Activated CD4-positive, alpha-beta memory T cell treated with anti-CD3 and anti-CD28 coated beads, Interleukin-2, amount 10 ng/mL, durations not matched to agents 7 days and 5 days (primary cell): ENCODE measurements at regions not wholly inside any gene's neighbourhood (a gene's known extent, or its start where the extent isn't known, plus 50 kb on each side); places are given as distances from the start of the nearest gene placed in this dataset.

Experiments
- CTCF ChIA-PET: fragments of 350-600 bp; sonication (Branson Sonifier 250); formaldehyde crosslinking; loops from one replicate; lab custom pipeline; 2021; ENCODE audit warnings: antibody characterized with exemption, inconsistent platforms; lab: Charles Lee
- POLR2A ChIA-PET: fragments of 350-600 bp; sonication (Branson Sonifier 250); formaldehyde crosslinking; loops from one replicate; lab custom pipeline; 2021; ENCODE audit warnings: antibody characterized with exemption; lab: Charles Lee
- DNase-seq: peaks from one replicate; pipeline ENCODE4 v3.0.0-alpha.2; 2020
- H3K27ac Mint-ChIP-seq: one replicate; pipeline ENCODE4 v1.8.0; 2021; ENCODE audit warnings: mild to moderate bottlenecking, mixed read lengths
- H3K27me3 Mint-ChIP-seq: one replicate; pipeline ENCODE4 v1.8.0; 2021; ENCODE audit warnings: mixed read lengths
- H3K36me3 Mint-ChIP-seq: one replicate; pipeline ENCODE4 v1.8.0; 2021; ENCODE audit warnings: low read depth, mixed read lengths
- H3K4me1 Mint-ChIP-seq: one replicate; pipeline ENCODE4 v1.8.0; 2021; ENCODE audit warnings: mixed read lengths
- H3K4me3 Mint-ChIP-seq: one replicate; pipeline ENCODE4 v1.8.0; 2021; ENCODE audit warnings: mild to moderate bottlenecking, mixed read lengths
- H3K9me3 Mint-ChIP-seq: one replicate; pipeline ENCODE4 v1.8.0; 2021; ENCODE audit warnings: mixed read lengths

DNA sequence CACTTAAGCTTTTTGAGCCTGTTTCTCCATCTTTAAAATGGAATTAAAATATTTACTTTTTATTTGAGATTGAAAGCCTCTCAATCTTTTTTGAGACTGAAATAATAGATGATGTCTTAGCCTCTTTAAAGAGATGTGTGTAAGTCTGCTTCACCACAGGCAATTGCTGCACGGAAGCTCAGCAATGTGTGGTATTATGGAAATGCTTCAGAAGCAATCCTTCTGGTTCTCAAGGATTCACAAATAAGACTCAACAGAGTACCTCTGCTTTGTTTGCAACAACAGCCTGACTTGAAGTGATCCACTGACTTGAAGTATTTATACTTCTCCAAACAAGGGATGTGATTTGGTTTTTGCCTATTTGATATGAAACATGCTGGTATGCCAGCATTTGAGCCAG, 332.0 kb upstream of the RASGRP1 start:
- H3K4me1 Mint-ChIP-seq, result no peaks in the 10 kb centered on the region
- no peaks in the 10 kb centered on the region for H3K9me3 Mint-ChIP-seq
- POLR2A ChIA-PET, result no interaction called here

DNA sequence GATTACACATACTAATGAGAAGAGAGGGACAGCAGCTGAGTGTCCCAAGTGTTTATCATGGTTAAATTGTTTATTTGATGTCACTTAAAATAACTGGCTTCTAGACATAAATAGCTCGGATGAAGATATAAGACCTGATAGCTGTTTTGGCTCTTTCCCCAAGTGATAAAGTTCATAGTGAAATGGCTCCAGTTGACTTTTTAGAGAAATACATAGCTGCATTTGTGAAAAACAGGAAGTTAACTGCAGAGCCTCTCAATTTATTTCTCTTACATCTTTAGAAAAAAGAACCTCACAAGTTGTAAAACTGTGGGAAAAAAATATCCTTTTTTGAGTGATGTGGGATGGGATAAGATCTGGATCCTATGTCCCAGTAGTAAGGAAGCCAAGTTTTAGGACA, 332.9 kb upstream of the RASGRP1 start:
- Mint-ChIP-seq H3K27ac (no peak overlapping the region), H3K4me1 (no peaks in the 10 kb centered on the region), H3K9me3 (no peaks in the 10 kb centered on the region), H3K36me3 (no peaks in the 10 kb centered on the region), H3K27me3 (no peaks in the 10 kb centered on the region), H3K4me3 (no peak overlapping the region)
- ChIA-PET POLR2A (no interaction called here), CTCF (no interaction called here)
- no peak for DNase-seq

More for the DNA sequence above, 332.0 kb upstream of the RASGRP1 start:
- H3K27ac Mint-ChIP-seq, result no peak overlapping the region
- CTCF ChIA-PET, result no interaction called here
- no peaks in the 10 kb centered on the region for H3K27me3 Mint-ChIP-seq
- H3K4me3 Mint-ChIP-seq, result no peak overlapping the region
- no peak for DNase-seq
- H3K36me3 Mint-ChIP-seq, result no peaks in the 10 kb centered on the region

DNA sequence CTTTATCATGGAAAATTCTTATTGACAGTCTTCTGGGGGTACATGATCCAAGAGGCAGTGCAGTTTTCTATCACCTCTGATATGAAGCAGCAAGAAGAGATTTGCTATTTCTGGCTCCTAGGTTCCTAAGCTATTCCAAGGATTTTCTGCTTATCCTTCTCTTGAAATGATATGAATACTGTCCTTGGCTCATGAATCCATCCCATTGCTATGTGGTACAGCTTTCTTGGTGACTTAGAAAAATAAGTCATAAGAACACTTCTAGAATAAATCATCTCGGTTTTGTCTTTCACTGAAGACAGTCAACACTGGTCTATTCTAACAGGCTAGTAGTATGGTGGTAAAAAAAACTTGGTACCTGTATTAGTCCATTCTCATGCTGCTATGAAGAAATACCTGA, 333.6 kb upstream of the RASGRP1 start:
- POLR2A ChIA-PET, result no interaction called here
- Mint-ChIP-seq H3K27ac (no peak overlapping the region), H3K36me3 (no peaks in the 10 kb centered on the region)

DNA sequence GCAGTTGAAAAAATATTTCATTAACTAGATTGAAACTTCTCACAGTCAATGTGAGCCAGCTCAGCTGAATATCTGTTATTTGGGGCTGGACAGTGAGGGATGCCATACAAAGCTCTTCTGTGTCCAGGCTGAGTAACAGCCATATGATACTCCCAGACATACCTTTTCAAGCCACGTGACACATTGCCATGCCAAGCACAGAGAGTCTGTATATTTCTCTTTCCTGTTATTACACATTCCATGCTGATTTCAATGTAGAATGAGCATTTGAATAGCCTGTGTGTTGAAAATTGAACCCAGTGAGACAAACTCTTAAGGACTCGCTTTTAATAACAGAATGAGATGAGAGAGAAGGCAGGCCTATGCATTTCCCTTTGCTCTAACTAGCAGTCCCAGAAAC, 334.7 kb upstream of the RASGRP1 start:
- Mint-ChIP-seq H3K4me1 (no peaks in the 10 kb centered on the region), H3K27me3 (no peaks in the 10 kb centered on the region), H3K36me3 (peaks cover 2% of the 10 kb centered on the region), H3K9me3 (no peaks in the 10 kb centered on the region), H3K4me3 (no peak overlapping the region), H3K27ac (no peak overlapping the region)
- DNase-seq, result no peak
- CTCF ChIA-PET, result no interaction called here
- POLR2A ChIA-PET, result no interaction called here

More for the DNA sequence above, 333.6 kb upstream of the RASGRP1 start:
- Mint-ChIP-seq H3K27me3 (no peaks in the 10 kb centered on the region), H3K4me1 (no peaks in the 10 kb centered on the region), H3K9me3 (no peaks in the 10 kb centered on the region), H3K4me3 (no peak overlapping the region)
- CTCF ChIA-PET, result no interaction called here
- DNase-seq, result no peak

DNA sequence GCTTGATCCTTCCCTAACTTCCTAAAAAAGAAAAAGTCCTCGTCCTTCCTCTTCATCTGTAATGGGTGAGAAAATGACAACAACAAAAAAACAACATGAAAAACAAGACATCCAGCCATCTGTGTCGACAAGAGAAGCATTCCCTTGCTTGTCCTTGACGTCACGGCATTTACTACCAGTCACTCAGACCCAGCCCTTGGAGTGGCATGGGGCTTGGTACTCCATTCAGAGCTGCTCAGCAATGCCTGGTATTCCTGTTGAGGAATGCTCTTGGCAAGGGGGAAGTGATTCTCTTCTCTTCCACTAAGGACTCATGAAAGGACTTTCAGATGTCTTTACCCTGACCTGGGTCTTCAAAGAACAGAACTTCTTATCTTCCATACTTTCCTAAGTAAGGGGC, 339.7 kb upstream of the RASGRP1 start:
- H3K36me3 Mint-ChIP-seq, result peaks cover 8% of the 10 kb centered on the region
- H3K4me3 Mint-ChIP-seq, result no peak overlapping the region
- no peak for DNase-seq
- H3K27ac Mint-ChIP-seq, result no peak overlapping the region
- peaks cover 13% of the 10 kb centered on the region for H3K27me3 Mint-ChIP-seq
- no peaks in the 10 kb centered on the region for H3K9me3 Mint-ChIP-seq
- no peaks in the 10 kb centered on the region for H3K4me1 Mint-ChIP-seq
- ChIA-PET POLR2A (no interaction called here), CTCF (no interaction called here)

DNA sequence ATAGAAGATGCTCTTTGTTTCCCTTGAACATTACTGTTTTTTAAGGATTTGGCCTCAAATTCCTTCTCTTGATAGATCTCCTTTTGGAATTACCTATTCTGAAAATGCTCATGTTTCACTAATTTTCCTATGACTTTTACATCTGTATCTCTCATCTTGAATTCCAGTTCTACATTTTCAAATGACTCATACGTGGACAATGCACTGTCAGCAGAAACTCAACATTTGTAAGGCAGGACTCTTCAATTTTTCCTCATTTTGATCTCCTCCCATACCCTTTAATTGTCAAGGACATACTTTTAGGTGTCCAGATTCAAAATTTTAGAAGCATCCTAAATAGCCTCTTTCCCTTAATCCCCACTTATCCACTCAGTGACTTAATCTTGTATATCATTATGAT, 341.0 kb upstream of the RASGRP1 start:
- no peaks in the 10 kb centered on the region for H3K9me3 Mint-ChIP-seq
- peaks cover 8% of the 10 kb centered on the region for H3K36me3 Mint-ChIP-seq
- no peak for DNase-seq
- ChIA-PET POLR2A (no interaction called here), CTCF (no interaction called here)
- no peak overlapping the region for H3K4me3 Mint-ChIP-seq
- H3K27ac Mint-ChIP-seq, result no peak overlapping the region
- no peaks in the 10 kb centered on the region for H3K4me1 Mint-ChIP-seq
- peaks cover 17% of the 10 kb centered on the region for H3K27me3 Mint-ChIP-seq

DNA sequence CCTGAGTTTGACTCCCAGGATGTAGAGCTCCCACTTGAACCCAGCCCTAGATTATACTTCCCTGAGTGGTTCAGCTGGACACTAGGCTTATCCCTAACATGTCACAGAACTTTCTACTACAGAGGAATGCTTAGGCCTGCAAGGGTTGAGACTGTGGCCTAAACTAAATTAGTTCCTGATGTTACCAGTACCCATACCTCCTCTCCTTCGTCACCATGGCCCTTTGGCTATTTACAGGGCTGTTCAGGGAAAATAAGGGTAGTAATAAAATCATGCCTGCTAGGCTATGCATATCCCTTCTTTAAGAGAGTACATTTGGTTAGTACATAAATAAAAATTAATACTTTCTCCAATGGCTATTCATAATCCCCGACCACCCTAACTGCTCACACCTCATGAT, 356.4 kb upstream of the RASGRP1 start:
- no peaks in the 10 kb centered on the region for H3K9me3 Mint-ChIP-seq
- POLR2A ChIA-PET, result interaction anchor here (0.6 kb wide), 1 partner anchor 834 kb away, joined by 3 read pairs; no protein-coding TSS in a partner anchor

DNA sequence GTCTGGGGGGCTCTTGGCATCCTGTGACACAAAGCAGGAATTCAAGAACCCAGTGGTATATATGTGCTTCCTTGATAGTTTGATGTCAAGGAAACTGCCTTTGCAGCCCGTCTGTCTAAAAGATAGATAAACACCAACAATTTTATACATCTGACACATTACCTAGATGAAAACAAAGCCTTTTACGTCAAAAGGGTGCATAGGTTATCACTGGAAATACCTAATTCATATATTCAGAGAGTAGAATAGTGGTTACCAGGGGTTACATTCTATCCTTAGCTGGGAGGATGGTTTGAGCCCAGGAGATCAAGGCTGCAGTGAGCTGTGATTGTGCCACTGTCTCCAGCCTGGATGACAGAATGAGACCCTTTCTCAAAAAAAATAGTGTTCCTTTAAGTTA, 356.9 kb upstream of the RASGRP1 start:
- no peak overlapping the region for H3K27ac Mint-ChIP-seq
- peaks cover 2% of the 10 kb centered on the region for H3K27me3 Mint-ChIP-seq
- ChIA-PET POLR2A (no interaction called here), CTCF (no interaction called here)
- H3K4me3 Mint-ChIP-seq, result no peak overlapping the region
- no peak for DNase-seq
- H3K4me1 Mint-ChIP-seq, result no peaks in the 10 kb centered on the region
- no peaks in the 10 kb centered on the region for H3K9me3 Mint-ChIP-seq
- H3K36me3 Mint-ChIP-seq, result no peaks in the 10 kb centered on the region

More for the DNA sequence above, 356.4 kb upstream of the RASGRP1 start:
- no peak for DNase-seq
- CTCF ChIA-PET, result no interaction called here
- peaks cover 2% of the 10 kb centered on the region for H3K27me3 Mint-ChIP-seq
- H3K36me3 Mint-ChIP-seq, result no peaks in the 10 kb centered on the region
- H3K4me3 Mint-ChIP-seq, result no peak overlapping the region
- no peaks in the 10 kb centered on the region for H3K4me1 Mint-ChIP-seq
- H3K27ac Mint-ChIP-seq, result no peak overlapping the region

DNA sequence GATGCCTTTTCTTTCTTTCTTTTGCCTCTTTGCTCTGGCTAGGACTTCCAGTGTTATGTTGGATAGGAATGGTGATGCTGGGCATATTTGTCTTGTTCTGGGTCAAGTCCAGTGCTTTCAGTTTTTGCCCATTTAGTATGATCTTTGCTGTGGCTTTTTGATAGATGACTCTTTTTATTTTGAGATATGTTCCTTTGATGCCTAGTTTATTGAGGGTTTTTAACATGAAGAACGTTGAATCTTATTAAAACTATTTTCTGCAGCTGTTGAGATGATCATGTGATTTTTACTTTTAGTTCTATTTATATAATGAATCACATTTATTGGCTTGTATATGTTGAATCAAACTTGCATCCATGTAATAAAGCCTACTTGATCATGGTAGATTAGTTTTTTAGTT, 363.8 kb upstream of the RASGRP1 start:
- Mint-ChIP-seq H3K4me1 (no peaks in the 10 kb centered on the region), H3K36me3 (no peaks in the 10 kb centered on the region), H3K27me3 (no peaks in the 10 kb centered on the region), H3K27ac (no peak overlapping the region), H3K4me3 (no peak overlapping the region), H3K9me3 (no peaks in the 10 kb centered on the region)
- no peak for DNase-seq
- CTCF ChIA-PET, result no interaction called here
- POLR2A ChIA-PET, result no interaction called here

DNA sequence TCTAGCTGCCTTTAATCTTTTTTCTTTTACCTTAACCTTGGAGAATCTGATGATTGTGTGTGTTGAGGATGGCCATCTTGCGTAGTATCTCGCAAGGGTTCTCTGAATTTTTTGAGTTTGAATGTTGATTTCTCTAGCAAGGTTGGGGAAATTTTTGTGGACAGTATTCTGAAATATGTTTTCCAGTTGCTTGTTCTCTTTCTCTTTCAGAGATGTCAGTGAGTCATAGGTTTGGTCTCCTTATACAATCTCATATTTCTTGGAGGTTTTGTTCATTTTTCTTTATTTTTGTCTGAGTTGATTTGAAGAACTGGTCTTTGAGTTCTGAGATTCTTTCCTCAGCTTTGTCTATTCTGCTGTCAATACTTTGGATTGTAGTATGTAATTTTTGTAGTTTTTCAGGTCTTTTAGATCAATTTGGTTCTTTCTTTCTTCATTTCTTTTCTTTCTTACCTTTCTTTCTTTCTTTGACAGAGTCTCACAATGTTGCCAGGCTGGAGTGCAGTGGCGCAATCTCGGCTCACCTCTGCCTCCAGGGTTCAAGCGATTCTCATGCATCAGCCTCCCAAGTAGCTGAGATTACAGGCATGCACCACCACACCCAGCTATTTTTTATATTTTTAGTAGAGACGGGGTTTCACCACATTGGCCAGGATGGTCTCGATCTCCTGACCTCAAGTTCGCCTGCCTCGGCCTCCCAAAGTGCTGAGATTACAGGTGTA, 366.4 kb upstream of the RASGRP1 start:
- no peaks in the 10 kb centered on the region for H3K27me3 Mint-ChIP-seq

DNA sequence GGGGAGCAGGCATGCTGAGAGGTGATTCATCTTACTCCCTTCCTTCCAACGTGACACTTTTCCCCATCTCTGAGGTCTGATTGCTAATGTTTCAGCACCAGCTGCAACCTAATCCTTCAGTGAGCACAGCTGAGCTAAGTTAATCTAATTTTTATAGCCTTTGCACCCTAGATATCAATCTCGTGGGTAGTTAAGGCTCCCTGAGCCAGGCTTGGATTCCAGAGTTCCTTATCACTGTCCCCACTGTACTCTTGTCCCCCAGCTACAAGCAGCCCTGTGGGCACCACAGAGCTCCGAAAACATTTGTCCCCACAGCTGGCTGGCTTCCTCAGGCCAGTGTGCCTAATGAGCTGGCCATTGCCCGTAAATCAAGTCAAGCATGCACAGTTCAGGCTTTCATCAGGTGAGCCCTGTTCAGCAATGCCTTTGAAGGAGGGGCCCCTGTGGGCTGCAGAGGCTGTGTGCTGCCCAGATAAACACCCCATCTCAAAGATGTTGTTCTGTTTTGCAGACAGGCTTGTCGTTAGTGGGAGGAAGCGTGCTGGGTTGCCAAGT, 376.9 kb upstream of the RASGRP1 start:
- Mint-ChIP-seq H3K9me3 (no peaks in the 10 kb centered on the region), H3K4me1 (no peaks in the 10 kb centered on the region), H3K36me3 (no peaks in the 10 kb centered on the region), H3K27ac (no peak overlapping the region), H3K27me3 (peaks cover 9% of the 10 kb centered on the region), H3K4me3 (no peak overlapping the region)
- no peak for DNase-seq
- POLR2A ChIA-PET, result no interaction called here
- CTCF ChIA-PET, result no interaction called here

More for the DNA sequence above, 366.4 kb upstream of the RASGRP1 start:
- POLR2A ChIA-PET, result interaction anchor here (0.5 kb wide), 1 partner anchor 1476 kb away, joined by 3 read pairs; no protein-coding TSS in a partner anchor
- Mint-ChIP-seq H3K4me3 (no peak overlapping the region), H3K4me1 (no peaks in the 10 kb centered on the region), H3K36me3 (no peaks in the 10 kb centered on the region), H3K27ac (no peak overlapping the region), H3K9me3 (no peaks in the 10 kb centered on the region)
- CTCF ChIA-PET, result no interaction called here
- DNase-seq, result no peak

DNA sequence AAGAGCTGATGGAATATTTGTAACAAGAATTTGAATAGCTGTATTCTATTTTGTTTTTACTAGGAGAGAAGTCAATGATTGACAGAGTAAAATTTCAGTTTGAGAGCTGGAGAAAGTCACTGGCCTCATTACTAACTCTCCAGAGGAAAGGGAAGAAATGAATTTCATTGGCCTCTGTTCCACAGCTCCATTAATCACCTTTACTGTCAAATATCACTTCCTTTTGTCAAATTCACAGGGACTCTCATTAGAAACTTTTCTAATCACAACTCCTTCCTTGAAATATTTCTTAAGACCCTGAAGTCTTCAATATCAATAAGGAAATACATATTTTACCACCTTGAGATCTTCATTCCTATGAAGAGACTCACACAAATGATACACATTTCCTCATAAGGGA, 379.9 kb upstream of the RASGRP1 start:
- no peaks in the 10 kb centered on the region for H3K36me3 Mint-ChIP-seq
- H3K4me1 Mint-ChIP-seq, result no peaks in the 10 kb centered on the region
- ChIA-PET CTCF (no interaction called here), POLR2A (no interaction called here)
- H3K9me3 Mint-ChIP-seq, result no peaks in the 10 kb centered on the region
- H3K27ac Mint-ChIP-seq, result no peak overlapping the region
- peaks cover 7% of the 10 kb centered on the region for H3K27me3 Mint-ChIP-seq
- no peak for DNase-seq
- no peak overlapping the region for H3K4me3 Mint-ChIP-seq

DNA sequence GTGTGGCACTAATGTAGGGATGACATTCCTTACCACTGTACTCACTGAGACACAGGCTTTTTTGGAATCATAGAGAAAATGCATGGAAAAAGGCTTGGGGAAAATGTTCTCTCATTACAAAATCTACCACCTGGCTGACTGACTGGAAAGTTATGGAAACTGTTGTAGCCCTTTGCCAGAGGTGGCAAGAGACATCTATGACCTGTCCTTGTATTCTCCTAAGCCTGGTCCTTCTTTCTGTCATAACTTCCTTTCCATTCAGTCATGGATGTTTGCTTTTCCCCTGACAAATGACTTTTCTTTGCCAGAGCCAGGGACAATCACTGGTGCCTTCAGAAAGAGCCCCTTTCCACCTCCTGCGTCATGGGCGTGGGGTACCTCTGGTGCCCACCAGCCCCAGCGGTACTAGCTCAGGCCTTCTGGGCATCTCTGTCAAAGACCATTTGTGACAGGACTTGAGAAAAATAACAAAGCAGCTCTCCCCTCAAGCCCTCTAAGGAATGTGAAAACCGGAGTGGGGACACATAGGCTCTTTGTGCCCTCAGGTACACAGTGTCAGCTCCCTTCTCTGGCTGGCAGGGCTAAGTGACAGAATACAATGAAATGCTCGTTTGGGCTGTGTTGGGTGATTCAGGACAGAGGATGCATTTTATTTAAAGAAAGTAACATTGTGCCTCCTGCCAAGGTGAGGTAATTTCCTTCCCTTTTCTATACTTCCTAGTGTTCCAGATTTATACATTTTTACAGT, 381.1 kb upstream of the RASGRP1 start:
- ChIA-PET CTCF (no interaction called here), POLR2A (no interaction called here)
- no peak overlapping the region for H3K4me3 Mint-ChIP-seq

More for the DNA sequence above, 381.1 kb upstream of the RASGRP1 start:
- H3K27ac Mint-ChIP-seq, result no peak overlapping the region
- no peaks in the 10 kb centered on the region for H3K36me3 Mint-ChIP-seq
- H3K4me1 Mint-ChIP-seq, result no peaks in the 10 kb centered on the region
- H3K9me3 Mint-ChIP-seq, result no peaks in the 10 kb centered on the region
- DNase-seq, result no peak
- peaks cover 7% of the 10 kb centered on the region for H3K27me3 Mint-ChIP-seq
